ENCODE measurements at regions not wholly inside any gene's neighbourhood (a gene's known extent, or its start where the extent isn't known, plus 50 kb on each side); places are given as distances from the start of the nearest gene placed in this dataset.

DNA sequence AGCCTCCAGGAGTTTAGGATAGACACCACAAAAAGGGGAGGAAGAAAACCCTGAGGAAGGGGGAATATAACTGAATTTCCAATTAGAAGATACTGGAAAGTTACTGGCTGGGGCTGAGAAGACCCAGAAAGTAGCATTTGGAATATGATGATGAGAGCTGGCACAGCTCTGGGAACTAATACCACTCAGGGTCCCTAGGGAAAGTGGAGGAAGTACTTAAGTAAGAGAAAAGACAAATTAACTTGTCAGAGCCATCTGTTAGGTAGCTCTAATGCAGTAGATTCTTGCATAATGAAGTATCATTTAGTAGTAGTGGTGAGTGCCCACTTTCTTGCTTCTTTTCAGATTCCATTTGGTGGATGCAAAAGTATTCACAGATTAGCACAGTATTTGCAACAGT is 90.8 kb upstream of the TSPAN5 start:
- Histone ChIP-seq H3K4me3 (ENCODE audit: low read length in 3 of 3) (no peak overlapping the region), H3K36me3 (ENCODE audit: control insufficient read depth in 2 of 3, insufficient read depth in 3 of 3, low read length in 3 of 3) (no peaks in the 10 kb centered on the region), H3K27me3 (ENCODE audit: control insufficient read depth, insufficient read depth, low read length) (no peaks in the 10 kb centered on the region), H3K9ac (ENCODE audit: low read length in 3 of 3) (no peak overlapping the region), H3K4me1 (ENCODE audit: control insufficient read depth in 2 of 3, insufficient read depth in 2 of 3, low read depth in 1 of 3, low read length in 3 of 3) (no peaks in the 10 kb centered on the region), H3K9me3 (ENCODE audit: control insufficient read depth in 2 of 3, insufficient read depth in 1 of 3, low read length in 3 of 3) (no peaks in the 10 kb centered on the region), H3K27ac (ENCODE audit: low read depth in 2 of 2, low read length in 2 of 2) (no peak overlapping the region)
- DNase-seq (no peak), FAIRE-seq (no peak)
- TF ChIP-seq, protein P1, sequence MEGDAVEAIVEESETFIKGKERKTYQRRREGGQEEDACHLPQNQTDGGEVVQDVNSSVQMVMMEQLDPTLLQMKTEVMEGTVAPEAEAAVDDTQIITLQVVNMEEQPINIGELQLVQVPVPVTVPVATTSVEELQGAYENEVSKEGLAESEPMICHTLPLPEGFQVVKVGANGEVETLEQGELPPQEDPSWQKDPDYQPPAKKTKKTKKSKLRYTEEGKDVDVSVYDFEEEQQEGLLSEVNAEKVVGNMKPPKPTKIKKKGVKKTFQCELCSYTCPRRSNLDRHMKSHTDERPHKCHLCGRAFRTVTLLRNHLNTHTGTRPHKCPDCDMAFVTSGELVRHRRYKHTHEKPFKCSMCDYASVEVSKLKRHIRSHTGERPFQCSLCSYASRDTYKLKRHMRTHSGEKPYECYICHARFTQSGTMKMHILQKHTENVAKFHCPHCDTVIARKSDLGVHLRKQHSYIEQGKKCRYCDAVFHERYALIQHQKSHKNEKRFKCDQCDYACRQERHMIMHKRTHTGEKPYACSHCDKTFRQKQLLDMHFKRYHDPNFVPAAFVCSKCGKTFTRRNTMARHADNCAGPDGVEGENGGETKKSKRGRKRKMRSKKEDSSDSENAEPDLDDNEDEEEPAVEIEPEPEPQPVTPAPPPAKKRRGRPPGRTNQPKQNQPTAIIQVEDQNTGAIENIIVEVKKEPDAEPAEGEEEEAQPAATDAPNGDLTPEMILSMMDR (IDR thresholded peaks at IDR 0.05; ENCODE audit: borderline replicate concordance, extremely low read depth, insufficient read depth), result no peak
- intact Hi-C loops (cut with DNase I), result no loop called here

DNA sequence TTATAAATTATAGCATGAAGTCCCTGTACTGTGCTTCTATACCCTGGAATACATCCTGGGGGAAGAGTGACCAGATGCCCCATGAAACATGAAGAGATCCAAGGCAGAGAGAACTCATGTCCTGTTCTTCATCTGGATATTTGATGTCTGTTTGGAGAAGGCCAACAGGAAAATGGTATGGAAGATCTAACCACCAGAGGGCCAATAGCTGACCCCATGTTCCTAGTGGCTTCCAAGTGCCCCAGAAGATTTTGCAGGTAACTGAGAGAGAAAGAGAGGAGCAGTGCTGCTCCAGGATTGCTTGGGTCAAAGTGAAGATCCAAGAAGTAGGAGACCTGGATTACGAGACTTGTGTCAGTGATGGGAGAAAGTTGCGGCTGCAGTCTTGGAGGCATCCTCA is 90.2 kb upstream of the TSPAN5 start:
- Histone ChIP-seq H3K9ac (ENCODE audit: low read length in 3 of 3) (no peak overlapping the region), H3K27me3 (ENCODE audit: control insufficient read depth, insufficient read depth, low read length) (no peaks in the 10 kb centered on the region), H3K4me1 (ENCODE audit: control insufficient read depth in 2 of 3, insufficient read depth in 2 of 3, low read depth in 1 of 3, low read length in 3 of 3) (no peaks in the 10 kb centered on the region), H3K36me3 (ENCODE audit: control insufficient read depth in 2 of 3, insufficient read depth in 3 of 3, low read length in 3 of 3) (no peaks in the 10 kb centered on the region), H3K27ac (ENCODE audit: low read depth in 2 of 2, low read length in 2 of 2) (no peak overlapping the region), H3K4me3 (ENCODE audit: low read length in 3 of 3) (no peak overlapping the region), H3K9me3 (ENCODE audit: control insufficient read depth in 2 of 3, insufficient read depth in 1 of 3, low read length in 3 of 3) (no peaks in the 10 kb centered on the region)
- intact Hi-C loops (cut with DNase I), result no loop called here
- DNase-seq (no peak), FAIRE-seq (no peak)
- TF ChIP-seq, protein P1 (IDR thresholded peaks at IDR 0.05; ENCODE audit: borderline replicate concordance, extremely low read depth, insufficient read depth), result no peak

DNA sequence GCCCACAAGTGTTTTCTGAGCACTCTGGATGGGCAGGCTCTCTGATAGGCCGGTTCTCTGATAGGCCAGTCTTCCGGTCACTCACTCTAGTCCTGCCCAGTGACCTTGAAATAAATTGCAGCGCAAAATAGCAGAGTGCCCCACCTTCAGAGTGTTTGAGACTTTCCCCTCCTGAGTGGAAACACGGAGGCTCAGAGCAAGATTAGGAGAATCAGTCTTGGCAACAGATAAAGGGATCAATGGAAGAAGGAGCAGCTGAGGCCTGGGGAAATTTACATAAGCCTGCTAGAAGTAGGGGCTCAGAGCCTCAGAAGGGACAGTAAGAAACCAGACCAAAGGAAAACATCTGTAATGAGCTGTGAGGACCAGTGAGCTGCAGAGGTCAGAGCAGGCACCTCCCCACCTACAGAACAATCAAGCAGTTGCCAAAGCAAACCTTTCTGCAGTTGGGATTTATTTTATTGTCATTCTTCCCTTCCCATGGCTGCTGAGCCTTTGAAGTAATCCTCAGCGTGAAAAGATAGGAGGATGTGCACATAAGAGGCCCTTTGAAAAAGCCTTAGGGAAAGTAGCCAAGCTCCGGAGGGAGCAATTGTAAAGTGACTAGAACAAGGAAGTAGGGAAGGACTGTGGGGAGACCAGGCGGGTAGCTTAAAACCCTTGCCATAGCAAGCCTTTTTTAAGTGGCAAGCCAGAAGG is 89.1 kb upstream of the TSPAN5 start:
- DNase-seq (peak in 3 of 5 donors; percentile 15 to 48 (median 23)), FAIRE-seq (no peak)
- Histone ChIP-seq H3K27ac (ENCODE audit: low read depth in 2 of 2, low read length in 2 of 2) (no peak overlapping the region), H3K27me3 (ENCODE audit: control insufficient read depth, insufficient read depth, low read length) (no peaks in the 10 kb centered on the region), H3K36me3 (ENCODE audit: control insufficient read depth in 2 of 3, insufficient read depth in 3 of 3, low read length in 3 of 3) (no peaks in the 10 kb centered on the region), H3K4me3 (ENCODE audit: low read length in 3 of 3) (no peak overlapping the region), H3K9me3 (ENCODE audit: control insufficient read depth in 2 of 3, insufficient read depth in 1 of 3, low read length in 3 of 3) (no peaks in the 10 kb centered on the region), H3K4me1 (ENCODE audit: control insufficient read depth in 2 of 3, insufficient read depth in 2 of 3, low read depth in 1 of 3, low read length in 3 of 3) (no peaks in the 10 kb centered on the region), H3K9ac (ENCODE audit: low read length in 3 of 3) (no peak overlapping the region)
- TF ChIP-seq, protein P1 (IDR thresholded peaks at IDR 0.05; ENCODE audit: borderline replicate concordance, extremely low read depth, insufficient read depth), result no peak
- intact Hi-C loops (cut with DNase I), result no loop called here

DNA sequence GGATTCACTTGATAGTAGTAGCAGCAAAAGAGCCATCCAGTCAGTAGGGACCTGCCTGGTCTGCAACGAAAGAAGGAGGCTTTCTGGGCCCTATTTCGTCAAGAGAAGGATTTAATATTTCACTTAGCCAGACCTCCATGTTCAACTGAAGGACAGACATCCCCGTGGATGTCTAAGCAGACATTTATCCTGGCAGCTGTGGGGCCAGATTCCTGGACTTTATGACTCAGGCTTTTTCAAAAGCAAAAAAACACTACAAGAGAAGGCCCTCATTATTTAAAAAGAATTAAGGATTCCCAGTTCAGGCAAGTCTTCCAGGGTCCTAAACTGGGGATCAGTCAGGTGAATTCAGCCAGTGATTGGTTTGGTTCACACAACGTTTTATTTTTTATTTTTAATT is 88.5 kb upstream of the TSPAN5 start:
- no peak overlapping the region for H3K4me3 ChIP-seq (ENCODE audit: low read length in 3 of 3)
- no peaks in the 10 kb centered on the region for H3K27me3 ChIP-seq (ENCODE audit: control insufficient read depth, insufficient read depth, low read length)
- H3K9ac ChIP-seq (ENCODE audit: low read length in 3 of 3), result no peak overlapping the region
- H3K36me3 ChIP-seq (ENCODE audit: control insufficient read depth in 2 of 3, insufficient read depth in 3 of 3, low read length in 3 of 3), result no peaks in the 10 kb centered on the region
- no peak for DNase-seq
- H3K9me3 ChIP-seq (ENCODE audit: control insufficient read depth in 2 of 3, insufficient read depth in 1 of 3, low read length in 3 of 3), result no peaks in the 10 kb centered on the region
- FAIRE-seq, result no peak
- no peaks in the 10 kb centered on the region for H3K4me1 ChIP-seq (ENCODE audit: control insufficient read depth in 2 of 3, insufficient read depth in 2 of 3, low read depth in 1 of 3, low read length in 3 of 3)
- no peak overlapping the region for H3K27ac ChIP-seq (ENCODE audit: low read depth in 2 of 2, low read length in 2 of 2)
- intact Hi-C loops (cut with DNase I), result no loop called here
- TF ChIP-seq, protein P1 (IDR thresholded peaks at IDR 0.05; ENCODE audit: borderline replicate concordance, extremely low read depth, insufficient read depth), result no peak
